HEK293 (cell line): ENCODE measurements at regions not wholly inside any gene's neighbourhood (a gene's known extent, or its start where the extent isn't known, plus 50 kb on each side); places are given as distances from the start of the nearest gene placed in this dataset.

Experiments
- CTCF ChIA-PET: fragments of 350-600 bp; formaldehyde crosslinking; extraction: SDS; loops from one replicate; lab custom pipeline; 2021; ENCODE audit warnings: antibody characterized with exemption; lab: Yijun Ruan, JAX
- POLR2A ChIA-PET: fragments of 300-600 bp; formaldehyde crosslinking; extraction: SDS; loops from one replicate; lab custom pipeline; 2020; ENCODE audit warnings: antibody characterized with exemption, inconsistent platforms; lab: Yijun Ruan, JAX
- H3K27ac ChIP-seq: fragments of 200-500 bp; sonication (Bioruptor generic); 2 replicates; pipeline ENCODE4 v1.5.1; 2014; ENCODE audit warnings: low read depth, low read length, control low read depth, inconsistent platforms; ENCODE audit errors: extremely low read depth
- H3K36me3 ChIP-seq, 2 experiments: fragments of 200-500 bp in 1 of 2; sonication (Bioruptor generic) in 1 of 2; 1 replicate in 1 of 2; 2 replicates in 1 of 2; pipeline ENCODE4 v1.5.1; 2014 to 2017; ENCODE audit warnings: inconsistent platforms in 2 of 2, low read length in 2 of 2; ENCODE audit not compliant: control insufficient read depth in 2 of 2, insufficient read depth in 1 of 2
- H3K4me1 ChIP-seq: fragments of 200-500 bp; sonication (Bioruptor generic); 2 replicates; pipeline ENCODE4 v1.5.1; 2014; ENCODE audit warnings: mild to moderate bottlenecking, low read length, inconsistent platforms; ENCODE audit not compliant: control insufficient read depth, insufficient read depth
- H3K4me3 ChIP-seq: 2 replicates; pipeline ENCODE4 v1.5.1; 2011; ENCODE audit warnings: low read depth, mild to moderate bottlenecking, control low read depth, low read length, moderate library complexity
- H3K9me3 ChIP-seq: fragments of 200-500 bp; sonication (Bioruptor generic); 2 replicates; pipeline ENCODE4 v1.5.1; 2014; ENCODE audit warnings: low read depth, low read length, inconsistent platforms; ENCODE audit not compliant: control insufficient read depth, insufficient read depth
- GLIS2 ChIP-seq: fragments of 450-650 bp; formaldehyde crosslinking; IDR thresholded peaks from 2 replicates; pipeline ENCODE4 v1.5.1; 2016; ENCODE audit warnings: missing biosample characterization, missing genetic modification characterization
- KLF7 ChIP-seq: fragments of 450-650 bp; formaldehyde crosslinking; IDR thresholded peaks from 2 replicates; pipeline ENCODE4 v1.5.1; 2016; ENCODE audit warnings: missing biosample characterization, missing genetic modification characterization, borderline replicate concordance
- KLF8 ChIP-seq: fragments of 450-650 bp; formaldehyde crosslinking; IDR thresholded peaks from 2 replicates; pipeline ENCODE4 v1.5.1; 2016; ENCODE audit warnings: missing biosample characterization, missing genetic modification characterization
- MZF1 ChIP-seq: fragments of 450-650 bp; formaldehyde crosslinking; IDR thresholded peaks from 2 replicates; pipeline ENCODE4 v1.5.1; 2017; ENCODE audit warnings: missing biosample characterization, missing genetic modification characterization, borderline replicate concordance
- PRDM2 ChIP-seq: fragments of 450-650 bp; formaldehyde crosslinking; IDR thresholded peaks from 2 replicates; pipeline ENCODE4 v1.5.1; 2016; ENCODE audit warnings: missing biosample characterization, missing genetic modification characterization, borderline replicate concordance
- ZBTB1 ChIP-seq: fragments of 450-650 bp; formaldehyde crosslinking; IDR thresholded peaks from 2 replicates; pipeline ENCODE4 v1.5.1; 2016; ENCODE audit warnings: missing biosample characterization, missing genetic modification characterization
- ZBTB26 ChIP-seq: fragments of 450-650 bp; formaldehyde crosslinking; optimal IDR thresholded peaks from 2 replicates; pipeline ENCODE3; 2016; ENCODE audit warnings: missing biosample characterization, mild to moderate bottlenecking, missing genetic modification characterization
- ZNF112 ChIP-seq: fragments of 450-650 bp; formaldehyde crosslinking; IDR thresholded peaks from 2 replicates; pipeline ENCODE4 v1.5.0; 2017; ENCODE audit warnings: missing biosample characterization, missing genetic modification characterization
- ZNF202 ChIP-seq: fragments of 450-650 bp; formaldehyde crosslinking; IDR thresholded peaks from 2 replicates; pipeline ENCODE4 v1.5.1; 2016; ENCODE audit warnings: missing biosample characterization, missing genetic modification characterization, borderline replicate concordance
- ZNF214 ChIP-seq: fragments of 450-650 bp; formaldehyde crosslinking; IDR thresholded peaks from 2 replicates; pipeline ENCODE4 v1.5.1; 2017; ENCODE audit warnings: missing biosample characterization, mild to moderate bottlenecking, missing genetic modification characterization, borderline replicate concordance
- ZNF280C ChIP-seq: fragments of 450-650 bp; formaldehyde crosslinking; IDR thresholded peaks from 2 replicates; pipeline ENCODE4 v1.5.1; 2016; ENCODE audit warnings: missing biosample characterization, missing genetic modification characterization
- ZNF426 ChIP-seq: fragments of 450-650 bp; formaldehyde crosslinking; IDR thresholded peaks from 2 replicates; pipeline ENCODE4 v1.5.1; 2017; ENCODE audit warnings: missing biosample characterization, missing genetic modification characterization, mild to moderate bottlenecking, inconsistent platforms, moderate library complexity
- ZNF785 ChIP-seq: fragments of 450-650 bp; formaldehyde crosslinking; IDR thresholded peaks from 2 replicates; pipeline ENCODE4 v1.5.1; 2016; ENCODE audit warnings: missing biosample characterization, missing genetic modification characterization
- ZSCAN23 ChIP-seq: fragments of 450-650 bp; formaldehyde crosslinking; IDR thresholded peaks from 2 replicates; pipeline ENCODE4 v1.5.1; 2016; ENCODE audit warnings: missing biosample characterization, missing genetic modification characterization
- TF ChIP-seq, protein P1 (sequence below): fragments of 450-650 bp; formaldehyde crosslinking; conservative IDR thresholded peaks from 2 replicates; pipeline ENCODE4 v1.5.1; 2016; ENCODE audit warnings: low read depth, missing biosample characterization, missing genetic modification characterization
- TF ChIP-seq, protein P2 (sequence below): fragments of 450-650 bp; formaldehyde crosslinking; conservative IDR thresholded peaks from 2 replicates; pipeline ENCODE4 v1.5.1; 2016; ENCODE audit warnings: low read depth, missing biosample characterization, missing genetic modification characterization

- H3K27ac ChIP-seq, result no peak overlapping the region
- ChIA-PET CTCF (interaction anchor here (0.7 to 1.1 kb wide), 2 partner anchors 12 to 200 kb away, joined by 3 read pairs; no protein-coding TSS in a partner anchor), POLR2A (no interaction called here)
- H3K36me3 ChIP-seq, result no peaks in the 10 kb centered on the region
- H3K4me1 ChIP-seq, result no peaks in the 10 kb centered on the region
- TF ChIP-seq ZNF202 (tag by site-specific recombination) (no peak), ZBTB26 (tag by site-specific recombination) (no peak), KLF7 (no peak), KLF8 (no peak), ZNF785 (tag by site-specific recombination) (no peak), ZSCAN23 (tag by site-specific recombination) (no peak)
- TF ChIP-seq, protein P1, sequence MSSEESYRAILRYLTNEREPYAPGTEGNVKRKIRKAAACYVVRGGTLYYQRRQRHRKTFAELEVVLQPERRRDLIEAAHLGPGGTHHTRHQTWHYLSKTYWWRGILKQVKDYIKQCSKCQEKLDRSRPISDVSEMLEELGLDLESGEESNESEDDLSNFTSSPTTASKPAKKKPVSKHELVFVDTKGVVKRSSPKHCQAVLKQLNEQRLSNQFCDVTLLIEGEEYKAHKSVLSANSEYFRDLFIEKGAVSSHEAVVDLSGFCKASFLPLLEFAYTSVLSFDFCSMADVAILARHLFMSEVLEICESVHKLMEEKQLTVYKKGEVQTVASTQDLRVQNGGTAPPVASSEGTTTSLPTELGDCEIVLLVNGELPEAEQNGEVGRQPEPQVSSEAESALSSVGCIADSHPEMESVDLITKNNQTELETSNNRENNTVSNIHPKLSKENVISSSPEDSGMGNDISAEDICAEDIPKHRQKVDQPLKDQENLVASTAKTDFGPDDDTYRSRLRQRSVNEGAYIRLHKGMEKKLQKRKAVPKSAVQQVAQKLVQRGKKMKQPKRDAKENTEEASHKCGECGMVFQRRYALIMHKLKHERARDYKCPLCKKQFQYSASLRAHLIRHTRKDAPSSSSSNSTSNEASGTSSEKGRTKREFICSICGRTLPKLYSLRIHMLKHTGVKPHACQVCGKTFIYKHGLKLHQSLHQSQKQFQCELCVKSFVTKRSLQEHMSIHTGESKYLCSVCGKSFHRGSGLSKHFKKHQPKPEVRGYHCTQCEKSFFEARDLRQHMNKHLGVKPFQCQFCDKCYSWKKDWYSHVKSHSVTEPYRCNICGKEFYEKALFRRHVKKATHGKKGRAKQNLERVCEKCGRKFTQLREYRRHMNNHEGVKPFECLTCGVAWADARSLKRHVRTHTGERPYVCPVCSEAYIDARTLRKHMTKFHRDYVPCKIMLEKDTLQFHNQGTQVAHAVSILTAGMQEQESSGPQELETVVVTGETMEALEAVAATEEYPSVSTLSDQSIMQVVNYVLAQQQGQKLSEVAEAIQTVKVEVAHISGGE (tag by site-specific recombination), result no peak
- no peak overlapping the region for H3K4me3 ChIP-seq
- no peaks in the 10 kb centered on the region for H3K9me3 ChIP-seq
Measured at GRCh38 chr1:103267266-103267665, 158.9 kb upstream of the COL11A1 start.

GRCh38 chr1:103266036-103266435 lies 157.7 kb upstream of the COL11A1 start:
- ChIA-PET CTCF (interaction anchor here (0.7 kb wide), 1 partner anchor 213 kb away, joined by 3 read pairs; no protein-coding TSS in a partner anchor), POLR2A (no interaction called here)
- Histone ChIP-seq H3K27ac (no peak overlapping the region), H3K36me3 (no peaks in the 10 kb centered on the region), H3K4me1 (no peaks in the 10 kb centered on the region), H3K4me3 (no peak overlapping the region), H3K9me3 (no peaks in the 10 kb centered on the region)
- no peak for TF ChIP-seq ZNF112 (tag by site-specific recombination)
- TF ChIP-seq, protein P2, sequence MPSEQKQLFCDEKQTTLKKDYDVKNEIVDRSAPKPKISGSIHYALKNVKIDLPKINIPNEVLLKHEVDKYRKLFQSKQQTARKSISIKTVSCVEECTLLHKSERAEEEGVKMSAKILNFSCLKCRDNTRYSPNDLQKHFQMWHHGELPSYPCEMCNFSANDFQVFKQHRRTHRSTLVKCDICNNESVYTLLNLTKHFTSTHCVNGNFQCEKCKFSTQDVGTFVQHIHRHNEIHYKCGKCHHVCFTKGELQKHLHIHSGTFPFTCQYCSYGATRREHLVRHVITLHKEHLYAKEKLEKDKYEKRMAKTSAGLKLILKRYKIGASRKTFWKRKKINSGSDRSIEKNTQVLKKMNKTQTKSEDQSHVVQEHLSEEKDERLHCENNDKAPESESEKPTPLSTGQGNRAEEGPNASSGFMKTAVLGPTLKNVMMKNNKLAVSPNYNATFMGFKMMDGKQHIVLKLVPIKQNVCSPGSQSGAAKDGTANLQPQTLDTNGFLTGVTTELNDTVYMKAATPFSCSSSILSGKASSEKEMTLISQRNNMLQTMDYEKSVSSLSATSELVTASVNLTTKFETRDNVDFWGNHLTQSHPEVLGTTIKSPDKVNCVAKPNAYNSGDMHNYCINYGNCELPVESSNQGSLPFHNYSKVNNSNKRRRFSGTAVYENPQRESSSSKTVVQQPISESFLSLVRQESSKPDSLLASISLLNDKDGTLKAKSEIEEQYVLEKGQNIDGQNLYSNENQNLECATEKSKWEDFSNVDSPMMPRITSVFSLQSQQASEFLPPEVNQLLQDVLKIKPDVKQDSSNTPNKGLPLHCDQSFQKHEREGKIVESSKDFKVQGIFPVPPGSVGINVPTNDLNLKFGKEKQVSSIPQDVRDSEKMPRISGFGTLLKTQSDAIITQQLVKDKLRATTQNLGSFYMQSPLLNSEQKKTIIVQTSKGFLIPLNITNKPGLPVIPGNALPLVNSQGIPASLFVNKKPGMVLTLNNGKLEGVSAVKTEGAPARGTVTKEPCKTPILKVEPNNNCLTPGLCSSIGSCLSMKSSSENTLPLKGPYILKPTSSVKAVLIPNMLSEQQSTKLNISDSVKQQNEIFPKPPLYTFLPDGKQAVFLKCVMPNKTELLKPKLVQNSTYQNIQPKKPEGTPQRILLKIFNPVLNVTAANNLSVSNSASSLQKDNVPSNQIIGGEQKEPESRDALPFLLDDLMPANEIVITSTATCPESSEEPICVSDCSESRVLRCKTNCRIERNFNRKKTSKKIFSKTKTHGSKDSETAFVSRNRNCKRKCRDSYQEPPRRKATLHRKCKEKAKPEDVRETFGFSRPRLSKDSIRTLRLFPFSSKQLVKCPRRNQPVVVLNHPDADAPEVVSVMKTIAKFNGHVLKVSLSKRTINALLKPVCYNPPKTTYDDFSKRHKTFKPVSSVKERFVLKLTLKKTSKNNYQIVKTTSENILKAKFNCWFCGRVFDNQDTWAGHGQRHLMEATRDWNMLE (tag by site-specific recombination), result no peak
- no peak for TF ChIP-seq ZNF280C (tag by site-specific recombination)
- no peak for TF ChIP-seq MZF1
- TF ChIP-seq GLIS2 (tag by site-specific recombination), result no peak
- no peak for TF ChIP-seq ZBTB1 (tag by site-specific recombination)
- TF ChIP-seq ZNF214 (tag by site-specific recombination), result no peak
- TF ChIP-seq ZNF426 (tag by site-specific recombination), result no peak
- TF ChIP-seq PRDM2 (tag by site-specific recombination), result no peak
